IMR-90 (cell line): ENCODE measurements at regions not wholly inside any gene's neighbourhood (a gene's known extent, or its start where the extent isn't known, plus 50 kb on each side); places are given as distances from the start of the nearest gene placed in this dataset.

Experiments used
- ATAC-seq: fragments of 200-7000 bp; cut with Tn5 transposase; 2 replicates; pipeline ENCODE4 v1.9.1; 2020; ENCODE audit warnings: low read depth, mild to moderate bottlenecking, moderate library complexity
- BruUV-seq: library from RNA; stranded (reverse); fragments of 400-500 nt; replicated peaks from 2 replicates; lab custom pipeline; 2021; lab: Mats Ljungman, UMichigan
- CTCF ChIA-PET: fragments of 300-600 bp; formaldehyde crosslinking; extraction: SDS; loops from one replicate; lab custom pipeline; 2021; ENCODE audit warnings: antibody characterized with exemption; lab: Yijun Ruan, JAX
- POLR2A ChIA-PET: fragments of 300-600 bp; sonication (Branson Sonifier 250); formaldehyde crosslinking; loops from one replicate; lab custom pipeline; 2022; ENCODE audit warnings: antibody characterized with exemption; ENCODE audit not compliant: unreplicated experiment; lab: Charles Lee
- DNase-seq: peaks from one replicate; pipeline ENCODE4 v3.0.0; 2013
- H2AFZ ChIP-seq: replicated peaks from 2 replicates; pipeline ENCODE3; 2013; ENCODE audit warnings: low read length, mild to moderate bottlenecking; ENCODE audit not compliant: poor library complexity
- H2AK5ac ChIP-seq: 2 replicates; pipeline ENCODE4 v1.6.1; 2013; ENCODE audit warnings: low read depth, low read length, inconsistent platforms
- H2AK9ac ChIP-seq: replicated peaks from 2 replicates; pipeline ENCODE3; 2013; ENCODE audit warnings: mild to moderate bottlenecking, low read depth, low read length, moderate library complexity; ENCODE audit not compliant: poor library complexity
- H2BK120ac ChIP-seq: 2 replicates; pipeline ENCODE4 v1.6.1; 2013; ENCODE audit warnings: low read depth, low read length, inconsistent platforms
- H2BK15ac ChIP-seq: 3 replicates; pipeline ENCODE4 v1.6.1; 2013; ENCODE audit warnings: low read depth, low read length, inconsistent platforms
- H2BK20ac ChIP-seq: 2 replicates; pipeline ENCODE4 v1.6.1; 2013; ENCODE audit warnings: low read depth, mild to moderate bottlenecking, inconsistent platforms, low read length, moderate library complexity
- H2BK5ac ChIP-seq: 2 replicates; pipeline ENCODE4 v1.6.1; 2013; ENCODE audit warnings: mild to moderate bottlenecking, low read depth, low read length, inconsistent platforms; ENCODE audit not compliant: poor library complexity, severe bottlenecking
- H3K14ac ChIP-seq: replicated peaks from 2 replicates; pipeline ENCODE4 v1.6.1; 2013; ENCODE audit warnings: low read depth, low read length, inconsistent platforms
- H3K18ac ChIP-seq: 2 replicates; pipeline ENCODE4 v1.6.1; 2013; ENCODE audit warnings: low read depth, low read length, control low read depth
- H3K23ac ChIP-seq: 2 replicates; pipeline ENCODE4 v1.6.1; 2013; ENCODE audit warnings: low read depth, low read length, inconsistent platforms
- H3K27ac ChIP-seq: 2 replicates; pipeline ENCODE4 v1.5.1; 2013; ENCODE audit warnings: mild to moderate bottlenecking, control low read depth, low read length; ENCODE audit not compliant: insufficient read depth
- H3K27me3 ChIP-seq: 2 replicates; pipeline ENCODE4 v1.6.1; 2013; ENCODE audit warnings: low read length; ENCODE audit not compliant: control insufficient read depth, insufficient read depth
- H3K36me3 ChIP-seq: 2 replicates; pipeline ENCODE4 v1.6.1; 2013; ENCODE audit warnings: low read length, mixed read lengths; ENCODE audit not compliant: control insufficient read depth, insufficient read depth
- H3K4ac ChIP-seq: 2 replicates; pipeline ENCODE4 v1.6.1; 2013; ENCODE audit warnings: low read depth, low read length, inconsistent platforms
- H3K4me1 ChIP-seq: 2 replicates; pipeline ENCODE4 v1.6.1; 2013; ENCODE audit warnings: low read length, mixed read lengths; ENCODE audit not compliant: control insufficient read depth, insufficient read depth
- H3K4me2 ChIP-seq: 2 replicates; pipeline ENCODE4 v1.6.1; 2013; ENCODE audit warnings: low read depth, mild to moderate bottlenecking, control low read depth, low read length, moderate library complexity
- H3K4me3 ChIP-seq: 2 replicates; pipeline ENCODE4 v1.5.1; 2013; ENCODE audit warnings: low read depth, mild to moderate bottlenecking, control low read depth, low read length, moderate library complexity; ENCODE audit not compliant: insufficient read depth
- H3K56ac ChIP-seq: 2 replicates; pipeline ENCODE4 v1.6.1; 2013; ENCODE audit warnings: low read length, inconsistent platforms; ENCODE audit not compliant: insufficient read depth; ENCODE audit errors: extremely low read depth
- H3K79me1 ChIP-seq, 2 experiments: 2 replicates each; pipeline ENCODE4 v1.6.1; 2013; ENCODE audit warnings: low read length in 2 of 2, inconsistent platforms in 1 of 2, low read depth in 1 of 2
- H3K9ac ChIP-seq: 2 replicates; pipeline ENCODE4 v1.6.1; 2013; ENCODE audit warnings: low read depth, low read length, control low read depth
- H3K9me1 ChIP-seq: 2 replicates; pipeline ENCODE4 v1.6.1; 2013; ENCODE audit warnings: low read length, inconsistent platforms; ENCODE audit not compliant: insufficient read depth
- H3K9me3 ChIP-seq: 2 replicates; pipeline ENCODE4 v1.6.1; 2013; ENCODE audit warnings: low read length; ENCODE audit not compliant: control insufficient read depth, insufficient read depth
- H4K20me1 ChIP-seq: 2 replicates; pipeline ENCODE4 v1.6.1; 2013; ENCODE audit warnings: low read length, inconsistent platforms; ENCODE audit not compliant: insufficient read depth
- H4K5ac ChIP-seq: 2 replicates; pipeline ENCODE4 v1.6.1; 2013; ENCODE audit warnings: mild to moderate bottlenecking, low read depth, low read length, control low read depth
- H4K8ac ChIP-seq, 2 experiments: 2 replicates each; pipeline ENCODE4 v1.6.1; 2013; ENCODE audit warnings: low read depth in 2 of 2, low read length in 2 of 2, control low read depth in 1 of 2, inconsistent platforms in 1 of 2
- H4K91ac ChIP-seq: 2 replicates; pipeline ENCODE4 v1.6.1; 2013; ENCODE audit warnings: low read depth, low read length, inconsistent platforms; ENCODE audit not compliant: insufficient read depth
- BHLHE40 ChIP-seq: fragments of 150-350 bp; IDR thresholded peaks from 2 replicates; pipeline ENCODE4 v1.6.1; 2016; ENCODE audit warnings: mild to moderate bottlenecking, low read depth, low read length
- CEBPB ChIP-seq: IDR thresholded peaks from 2 replicates; pipeline ENCODE4 v1.6.1; 2012; ENCODE audit warnings: low read depth, low read length, improper control_type of control experiment
- CHD1 ChIP-seq: IDR thresholded peaks from 2 replicates; pipeline ENCODE4 v1.6.1; 2012; ENCODE audit warnings: low read depth, low read length, improper control_type of control experiment
- CTCF ChIP-seq: conservative IDR thresholded peaks from 2 replicates; pipeline ENCODE4 v1.5.1; 2012; ENCODE audit warnings: mild to moderate bottlenecking, low read depth, low read length, improper control_type of control experiment
- ELK1 ChIP-seq: fragments of 150-350 bp; IDR thresholded peaks from 2 replicates; pipeline ENCODE4 v1.6.1; 2016; ENCODE audit warnings: low read depth, mild to moderate bottlenecking, low read length, moderate library complexity, borderline replicate concordance
- FOS ChIP-seq: fragments of 150-350 bp; IDR thresholded peaks from 2 replicates; pipeline ENCODE4 v1.6.1; 2016; ENCODE audit warnings: low read depth, low read length
- MAZ ChIP-seq: IDR thresholded peaks from 2 replicates; pipeline ENCODE4 v1.6.1; 2012; ENCODE audit warnings: low read depth, mild to moderate bottlenecking, low read length, improper control_type of control experiment, moderate library complexity, borderline replicate concordance
- MXI1 ChIP-seq: IDR thresholded peaks from 2 replicates; pipeline ENCODE4 v1.6.1; 2012; ENCODE audit warnings: low read depth, mild to moderate bottlenecking, low read length, moderate library complexity, borderline replicate concordance
- NFE2L2 ChIP-seq: fragments of 150-350 bp; IDR thresholded peaks from 2 replicates; pipeline ENCODE4 v1.6.1; 2016; ENCODE audit warnings: low read depth, mild to moderate bottlenecking, low read length
- POLR2A ChIP-seq: IDR thresholded peaks from 2 replicates; pipeline ENCODE4 v1.6.1; 2012; ENCODE audit warnings: mild to moderate bottlenecking, low read depth, low read length
- RAD21 ChIP-seq: IDR thresholded peaks from 2 replicates; pipeline ENCODE4 v1.6.1; 2012; ENCODE audit warnings: low read length, improper control_type of control experiment
- RCOR1 ChIP-seq: IDR thresholded peaks from 2 replicates; pipeline ENCODE4 v1.6.1; 2012; ENCODE audit warnings: mild to moderate bottlenecking, low read length, improper control_type of control experiment; ENCODE audit not compliant: insufficient replicate concordance
- RFX5 ChIP-seq: IDR thresholded peaks from 2 replicates; pipeline ENCODE4 v1.8.0; 2012; ENCODE audit warnings: low read depth, mild to moderate bottlenecking, low read length, moderate library complexity
- SMC3 ChIP-seq: fragments of 150-350 bp; IDR thresholded peaks from 2 replicates; pipeline ENCODE4 v1.6.1; 2016; ENCODE audit warnings: low read depth, mild to moderate bottlenecking, antibody characterized with exemption, low read length, moderate library complexity
- USF2 ChIP-seq: fragments of 150-350 bp; IDR thresholded peaks from 2 replicates; pipeline ENCODE4 v1.6.1; 2017; ENCODE audit warnings: mild to moderate bottlenecking, antibody characterized with exemption, low read length, low read depth
- WGBS, 2 experiments: methylation state at CpG; one replicate each; pipeline versions ENCODE4 v1.1.5 to v1.1.7; 2013; ENCODE audit warnings: missing lambda C conversion rate in 2 of 2; ENCODE audit not compliant: insufficient read length in 1 of 2; ENCODE audit errors: extremely low coverage in 2 of 2; 5-methylcytosine and 5-hydroxymethylcytosine counted together
- dilution Hi-C: fragments of 300-500 bp; cut with HindIII; formaldehyde crosslinking; loops from one replicate; pipeline ENCODE4 v1.14.3; 2018; ENCODE audit warnings: low sequenced_read_pairs; ENCODE audit not compliant: unreplicated experiment
- in situ Hi-C: fragments of 300-500 bp; cut with MboI; formaldehyde crosslinking; loops from 3 replicates; pipeline ENCODE4 v1.14.3; 2019; ENCODE audit warnings: low sequenced_read_pairs, inconsistent platforms, mixed read lengths
- intact Hi-C: fragments of 100-400 bp; cut with micrococcal nuclease; formaldehyde crosslinking; loops from 2 replicates; pipeline ENCODE4 v1.10.0; 2022

GRCh38 chr5:143898916-143899591 lies 87.1 kb downstream of the HMHB1 start:
- Histone ChIP-seq H3K9ac (peak overlapping the region; percentile 0; the same call in 1 of the 2 replicates), H4K20me1 (no peaks in the 10 kb centered on the region), H4K8ac (peak overlapping the region in 1 of 2 experiments; percentile 22; a peak in 2 of 4 replicates), H3K9me1 (peaks cover 5% of the 10 kb centered on the region), H2BK15ac (no peak overlapping the region), H3K4me2 (no peak overlapping the region; the same call in 1 of the 2 replicates), H2BK120ac (peak overlapping the region; percentile 11; the same call in 1 of the 2 replicates), H3K79me1 (no peaks in the 10 kb centered on the region), H2AK9ac (no peak overlapping the region), H3K4me3 (no peak overlapping the region), H3K4me1 (peaks cover 6% of the 10 kb centered on the region; the same call in 1 of the 2 replicates), H3K23ac (0 out of 2 replicates have a peak overlapping the region, but pooled peaks have one; percentile 70), H2AFZ (peak overlapping the region; percentile 75), H3K27ac (no peak overlapping the region), H3K18ac (peak overlapping the region; percentile 54; the same call in 1 of the 2 replicates), H3K4ac (peak overlapping the region; percentile 8), H2BK5ac (peak overlapping the region; percentile 29), H3K56ac (no peak overlapping the region), H3K27me3 (no peaks in the 10 kb centered on the region), H2BK20ac (no peak overlapping the region; the same call in 1 of the 2 replicates), H2AK5ac (no peak overlapping the region), H4K91ac (peak overlapping the region; percentile 25; the same call in 1 of the 2 replicates), H3K36me3 (no peaks in the 10 kb centered on the region), H3K14ac (peak overlapping the region; percentile 28; the same call in 1 of the 2 replicates), H4K5ac (no peak overlapping the region; the same call in none of the 2 replicates), H3K9me3 (no peaks in the 10 kb centered on the region)
- dilution Hi-C loops: no loop called here
- ChIA-PET POLR2A (no interaction called here), CTCF (no interaction called here)
- DNase-seq (no peak), ATAC-seq (no peak)
- in situ Hi-C loops: no loop called here
- no TSS peak for BruUV-seq
- intact Hi-C loops: no loop called here
- no CpG with 5 or more reads among the region's 6 CpGs for WGBS, 2 experiments
- TF ChIP-seq RAD21 (no peak), CEBPB (no peak), BHLHE40 (no peak), RCOR1 (no peak), SMC3 (no peak), CHD1 (no peak), POLR2A (no peak), ELK1 (no peak), MXI1 (no peak), CTCF (no peak), FOS (no peak), RFX5 (no peak), USF2 (no peak), MAZ (no peak), NFE2L2 (no peak)
